A549 (cell line): ENCODE measurements at regions not wholly inside any gene's neighbourhood (a gene's known extent, or its start where the extent isn't known, plus 50 kb on each side); places are given as distances from the start of the nearest gene placed in this dataset.

ENCODE experiments used
- ATAC-seq, 2 experiments: fragments of 200-7000 bp in 1 of 2; fragments of >200 bp in 1 of 2; cut with Nextera tagmentation in 1 of 2; cut with Tn5 transposase in 1 of 2; 3 replicates each; pipeline versions ENCODE4 v1.8.0 to v1.9.1; 2018 to 2020; ENCODE audit warnings: mild to moderate bottlenecking in 1 of 2, moderate library complexity in 1 of 2
- CTCF ChIA-PET: fragments of 300-600 bp; sonication (Branson Sonifier 250); formaldehyde crosslinking; extraction: SDS; loops from one replicate; lab custom pipeline; 2021; ENCODE audit warnings: antibody characterized with exemption, inconsistent platforms; lab: Yijun Ruan, JAX
- POLR2A ChIA-PET: fragments of 350-600 bp; formaldehyde crosslinking; extraction: SDS; loops from one replicate; lab custom pipeline; 2021; ENCODE audit warnings: antibody characterized with exemption, inconsistent platforms; lab: Yijun Ruan, JAX
- DNase-seq, 2 experiments: peaks; one replicate each; pipeline versions ENCODE4 v3.0.0 to v3.0.0-alpha.2; 2011 to 2016; ENCODE audit warnings: low read depth in 1 of 2, low spot score in 1 of 2
- FAIRE-seq: peaks from 2 replicates; lab custom pipeline; 2011; peaks lifted over from hg19 to GRCh38; lab: Jason Lieb, UNC
- H3K27ac ChIP-seq, 2 experiments: fragments of >200 bp; sonication (Bioruptor Twin); formaldehyde crosslinking; 3 replicates each; pipeline ENCODE4 v1.5.1; 2016 to 2017
- H3K4me1 ChIP-seq: fragments of >200 bp; sonication (Bioruptor Twin); formaldehyde crosslinking; 3 replicates; pipeline ENCODE4 v1.6.1; 2016
- H3K4me2 ChIP-seq: fragments of >200 bp; sonication (Bioruptor Twin); formaldehyde crosslinking; 3 replicates; pipeline ENCODE4 v1.6.1; 2016
- H3K4me3 ChIP-seq: fragments of >200 bp; sonication (Bioruptor Twin); formaldehyde crosslinking; 3 replicates; pipeline ENCODE4 v1.5.1; 2016
- H3K9me3 ChIP-seq: fragments of >200 bp; sonication (Bioruptor Twin); formaldehyde crosslinking; 3 replicates; pipeline ENCODE4 v1.6.1; 2016
- BHLHE40 ChIP-seq: IDR thresholded peaks from 2 replicates; pipeline ENCODE4 v1.6.1; 2012; ENCODE audit warnings: low read depth, low read length, inconsistent platforms
- CBX2 ChIP-seq: fragments of 200-600 bp; sonication (generic); IDR thresholded peaks from 2 replicates; pipeline ENCODE4 v1.6.1; 2016; ENCODE audit warnings: low read depth, mild to moderate bottlenecking, borderline replicate concordance
- CBX8 ChIP-seq: fragments of 200-600 bp; sonication (generic); IDR thresholded peaks from 2 replicates; pipeline ENCODE4 v1.6.1; 2016
- CTCF ChIP-seq: fragments of >200 bp; sonication (Bioruptor Twin); formaldehyde crosslinking; IDR thresholded peaks from 3 replicates; pipeline ENCODE4 v1.5.1; 2016
- ESRRA ChIP-seq: fragments of 150-350 bp; IDR thresholded peaks from 2 replicates; pipeline ENCODE4 v1.6.1; 2014; ENCODE audit warnings: mild to moderate bottlenecking, low read length, borderline replicate concordance
- HEYL ChIP-seq: fragments of 250-450 bp; sonication (Bioruptor Pico); IDR thresholded peaks from 2 replicates; pipeline ENCODE4 v1.8.0; 2021; ENCODE audit warnings: mild to moderate bottlenecking, moderate library complexity
- KDM5A ChIP-seq: fragments of 200-600 bp; sonication (generic); IDR thresholded peaks from 2 replicates; pipeline ENCODE4 v1.6.1; 2016; ENCODE audit warnings: antibody characterized with exemption, mild to moderate bottlenecking
- MAFK ChIP-seq: fragments of 450-650 bp; IDR thresholded peaks from 2 replicates; pipeline ENCODE4 v1.6.1; 2014; ENCODE audit not compliant: partially characterized antibody
- NPAS2 ChIP-seq: fragments of 250-450 bp; sonication (Bioruptor Pico); IDR thresholded peaks from 2 replicates; pipeline ENCODE4 v1.8.0; 2022; ENCODE audit warnings: mild to moderate bottlenecking, moderate library complexity, borderline replicate concordance
- RAD21 ChIP-seq, 2 experiments: fragments of >200 bp in 1 of 2; sonication (Bioruptor Twin) in 1 of 2; formaldehyde crosslinking in 1 of 2; IDR thresholded peaks in 1 of 2; conservative IDR thresholded peaks in 1 of 2; 2 replicates in 1 of 2; 3 replicates in 1 of 2; pipeline ENCODE4 v1.6.1; 2012 to 2018; ENCODE audit warnings: inconsistent platforms in 1 of 2
- REST ChIP-seq: fragments of 200-600 bp; sonication (generic); IDR thresholded peaks from 2 replicates; pipeline ENCODE4 v1.6.1; 2016; ENCODE audit warnings: antibody characterized with exemption, mild to moderate bottlenecking, moderate library complexity
- RFX5 ChIP-seq: fragments of 450-650 bp; IDR thresholded peaks from 2 replicates; pipeline ENCODE4 v1.7.1; 2014; ENCODE audit warnings: antibody characterized with exemption, mild to moderate bottlenecking, moderate library complexity
- SMC3 ChIP-seq: fragments of >200 bp; sonication (Bioruptor Twin); formaldehyde crosslinking; IDR thresholded peaks from 3 replicates; pipeline ENCODE4 v1.6.1; 2018; ENCODE audit warnings: inconsistent platforms
- SREBF2 ChIP-seq: fragments of 450-650 bp; IDR thresholded peaks from 2 replicates; pipeline ENCODE4 v1.6.1; 2014; ENCODE audit warnings: mild to moderate bottlenecking, moderate library complexity
- ZFP36 ChIP-seq: fragments of 450-650 bp; IDR thresholded peaks from 2 replicates; pipeline ENCODE4 v1.6.1; 2014; ENCODE audit warnings: borderline replicate concordance; ENCODE audit not compliant: partially characterized antibody
- WGBS: methylation state at CpG from one replicate; pipeline ENCODE4 v1.1.6; 2017; ENCODE audit errors: missing lambda C conversion rate; 5-methylcytosine and 5-hydroxymethylcytosine counted together

GRCh38 chr20:19886661-19887288 lies 128.7 kb downstream of the RIN2 start:
- Histone ChIP-seq H3K4me2 (peak overlapping the region; percentile 74), H3K27ac (peak overlapping the region; percentile 92 to 97), H3K9me3 (no peaks in the 10 kb centered on the region), H3K4me1 (peaks cover 82% of the 10 kb centered on the region), H3K4me3 (peak overlapping the region; percentile 31)
- DNase-seq (peak; percentile 67 to 76), FAIRE-seq (peak; percentile 84), ATAC-seq (peak; percentile 35 to 43; a peak in 3 of 6 replicates)
- ChIA-PET CTCF (interaction anchor here (0.7 to 8.1 kb wide), 55 partner anchors 9 to 203 kb away, joined by 3 to 130 read pairs (median 5); partner anchors contain the start of gene NAA20), POLR2A (interaction anchor here (0.6 to 6.0 kb wide), 13 partner anchors 11 to 194 kb away, joined by 3 to 92 read pairs (median 5); partner anchors contain the start of genes CFAP61, NAA20 and RIN2)
- WGBS = 29% methylated on average over 8 of the region's 8 CpGs
- TF ChIP-seq KDM5A (peak; percentile 61), ESRRA (no peak), CTCF (peak; percentile 49), RAD21 (conservative IDR thresholded peaks at IDR 0.05 in 1 of 2, IDR thresholded peaks at IDR 0.05 in 1 of 2) (peak; percentile 70 to 80), RFX5 (no peak), SREBF2 (no peak), BHLHE40 (no peak), CBX8 (no peak), SMC3 (peak; percentile 78), REST (0 out of 2 replicates have a peak, but pooled peaks have one; percentile 20)

- H3K4me3 ChIP-seq = peak overlapping the region; percentile 31
- CTCF ChIA-PET = interaction anchor here (0.7 to 8.1 kb wide), 31 partner anchors 10 to 206 kb away, joined by 3 to 130 read pairs (median 7); no protein-coding TSS in a partner anchor
- WGBS = 39% methylated on average over 7 of the region's 7 CpGs
- H3K4me2 ChIP-seq = peak overlapping the region; percentile 74
- peaks cover 74% of the 10 kb centered on the region for H3K4me1 ChIP-seq
- FAIRE-seq (no peak), ATAC-seq (no peak), DNase-seq (no peak)
- peak overlapping the region; percentile 92 to 97 for H3K27ac ChIP-seq
- TF ChIP-seq MAFK (peak; percentile 76), NPAS2 (CRISPR knock-in tag) (no peak)
- POLR2A ChIA-PET = interaction anchor here (1.1 to 6.0 kb wide), 3 partner anchors 88 to 130 kb away, joined by 3 to 92 read pairs (median 12); partner anchors contain the start of gene RIN2
- no peaks in the 10 kb centered on the region for H3K9me3 ChIP-seq
Measured at GRCh38 chr20:19887556-19888268, 129.4 kb upstream of the NAA20 start.

GRCh38 chr20:19888269-19888671 lies 128.9 kb upstream of the NAA20 start:
- Histone ChIP-seq H3K4me1 (peaks cover 71% of the 10 kb centered on the region), H3K4me3 (peak overlapping the region; percentile 31; the same call in 2 of the 3 replicates)
- whole genome bisulfite sequencing = 27% methylated on average over 8 of the region's 8 CpGs

More at GRCh38 chr20:19888269-19888671, 128.9 kb upstream of the NAA20 start:
- peak overlapping the region; percentile 92 to 97 for H3K27ac ChIP-seq
- FAIRE-seq (no peak), ATAC-seq (peak in 1 of 2 experiments; percentile 4; a peak in 1 of 6 replicates), DNase-seq (no peak)
- H3K4me2 ChIP-seq = peak overlapping the region; percentile 74
- ChIA-PET POLR2A (interaction anchor here (1.1 to 6.0 kb wide), 2 partner anchors 87 to 105 kb away, joined by 3 to 92 read pairs; no protein-coding TSS in a partner anchor), CTCF (interaction anchor here (0.8 to 8.1 kb wide), 13 partner anchors 12 to 206 kb away, joined by 3 to 130 read pairs (median 24); no protein-coding TSS in a partner anchor)
- TF ChIP-seq ZFP36 = no peak
- no peak for TF ChIP-seq HEYL (CRISPR knock-in tag)
- TF ChIP-seq CBX2 = no peak
- TF ChIP-seq RAD21 (conservative IDR thresholded peaks at IDR 0.05 in 1 of 2, IDR thresholded peaks at IDR 0.05 in 1 of 2) = no peak
- H3K9me3 ChIP-seq = no peaks in the 10 kb centered on the region
